Peyer's patch (tissue), 4 donors: ENCODE measurements at regions not wholly inside any gene's neighbourhood (a gene's known extent, or its start where the extent isn't known, plus 50 kb on each side); places are given as distances from the start of the nearest gene placed in this dataset.

Experiments used
- POLR2A ChIP-seq, 2 donors: fragments of 450-650 bp; IDR thresholded peaks; one replicate each; pipeline ENCODE4 v1.5.1; 2017; ENCODE audit warnings: antibody characterized with exemption in 2 of 2, mild to moderate bottlenecking in 2 of 2, moderate library complexity in 2 of 2
- TF ChIP-seq, protein P1 (sequence below), 6 experiments: fragments of 450-650 bp in 4 of 6; fragments of 200-600 bp in 2 of 6; sonication (generic) in 1 of 6; IDR thresholded peaks; one replicate each; pipeline ENCODE4 v1.5.1; 2017 to 2019; ENCODE audit warnings: antibody characterized with exemption in 6 of 6, mild to moderate bottlenecking in 3 of 6, moderate library complexity in 1 of 6

DNA sequence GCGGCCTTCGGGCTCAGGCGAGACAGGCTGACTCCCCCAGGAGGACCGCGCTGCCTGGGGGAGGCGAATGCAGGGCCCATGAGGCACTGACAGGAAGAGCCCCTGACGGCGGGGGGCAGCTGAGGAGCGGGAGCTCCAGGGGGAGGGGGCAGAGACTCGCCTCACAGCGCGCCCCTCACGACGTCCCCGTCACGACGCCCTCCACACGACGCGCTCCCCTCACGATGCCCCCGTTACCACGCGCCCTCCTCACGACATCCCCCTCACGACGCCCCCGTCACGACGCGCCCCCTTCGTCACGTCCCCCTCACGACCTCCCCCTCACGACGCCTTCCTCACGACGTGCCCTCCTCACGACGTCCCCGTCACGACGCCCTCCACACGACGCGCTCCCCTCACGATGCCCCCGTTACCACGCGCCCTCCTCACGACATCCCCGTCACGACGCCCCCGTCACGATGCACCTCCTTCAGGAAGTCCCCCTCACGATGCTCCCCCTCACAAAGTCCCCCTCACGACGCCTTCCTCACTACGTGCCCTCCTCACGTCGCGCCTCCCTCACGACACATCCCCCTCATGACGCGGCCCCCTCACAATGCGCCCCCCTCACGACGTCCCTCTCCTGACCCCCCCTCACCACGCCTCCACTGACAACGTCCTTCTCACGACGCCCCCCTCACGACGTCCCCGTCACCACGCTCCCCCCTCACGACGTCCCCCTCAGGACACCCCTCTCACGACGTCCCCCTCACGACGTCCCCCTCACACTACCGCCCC is 99.6 kb downstream of the ING1 start:
- TF ChIP-seq, protein P1, sequence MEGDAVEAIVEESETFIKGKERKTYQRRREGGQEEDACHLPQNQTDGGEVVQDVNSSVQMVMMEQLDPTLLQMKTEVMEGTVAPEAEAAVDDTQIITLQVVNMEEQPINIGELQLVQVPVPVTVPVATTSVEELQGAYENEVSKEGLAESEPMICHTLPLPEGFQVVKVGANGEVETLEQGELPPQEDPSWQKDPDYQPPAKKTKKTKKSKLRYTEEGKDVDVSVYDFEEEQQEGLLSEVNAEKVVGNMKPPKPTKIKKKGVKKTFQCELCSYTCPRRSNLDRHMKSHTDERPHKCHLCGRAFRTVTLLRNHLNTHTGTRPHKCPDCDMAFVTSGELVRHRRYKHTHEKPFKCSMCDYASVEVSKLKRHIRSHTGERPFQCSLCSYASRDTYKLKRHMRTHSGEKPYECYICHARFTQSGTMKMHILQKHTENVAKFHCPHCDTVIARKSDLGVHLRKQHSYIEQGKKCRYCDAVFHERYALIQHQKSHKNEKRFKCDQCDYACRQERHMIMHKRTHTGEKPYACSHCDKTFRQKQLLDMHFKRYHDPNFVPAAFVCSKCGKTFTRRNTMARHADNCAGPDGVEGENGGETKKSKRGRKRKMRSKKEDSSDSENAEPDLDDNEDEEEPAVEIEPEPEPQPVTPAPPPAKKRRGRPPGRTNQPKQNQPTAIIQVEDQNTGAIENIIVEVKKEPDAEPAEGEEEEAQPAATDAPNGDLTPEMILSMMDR (IDR thresholded peaks at IDR 0.05) = no peak
- TF ChIP-seq POLR2A (IDR thresholded peaks at IDR 0.05) = no peak
